HG03103 (cell line): ENCODE measurements at regions not wholly inside any gene's neighbourhood (a gene's known extent, or its start where the extent isn't known, plus 50 kb on each side); places are given as distances from the start of the nearest gene placed in this dataset.
"Not testable (repeated sequence)": the region's sequence is repeated elsewhere in the genome, so short reads cannot be mapped to it uniquely, and the experiment has no call there.

Experiments used
- ATAC-seq: cut with Tn5 transposase; IDR thresholded peaks from one replicate; pipeline ENCODE4 v1.9.1; 2021; ENCODE audit warnings: low read depth; ENCODE audit not compliant: unreplicated experiment

- no peak for ATAC-seq
These were observed 183.4 kb upstream of the MEIS1 start for GRCh38 chr2:66251573-66251972.

GRCh38 chr2:66249089-66249488 lies 185.8 kb upstream of the MEIS1 start:
- ATAC-seq: not testable (repeated sequence)

- ATAC-seq: not testable (repeated sequence)
These were observed 191.1 kb upstream of the MEIS1 start for GRCh38 chr2:66243809-66244208.

GRCh38 chr2:66242888-66243287 lies 192.0 kb upstream of the MEIS1 start:
- not testable (repeated sequence) for ATAC-seq

DNA sequence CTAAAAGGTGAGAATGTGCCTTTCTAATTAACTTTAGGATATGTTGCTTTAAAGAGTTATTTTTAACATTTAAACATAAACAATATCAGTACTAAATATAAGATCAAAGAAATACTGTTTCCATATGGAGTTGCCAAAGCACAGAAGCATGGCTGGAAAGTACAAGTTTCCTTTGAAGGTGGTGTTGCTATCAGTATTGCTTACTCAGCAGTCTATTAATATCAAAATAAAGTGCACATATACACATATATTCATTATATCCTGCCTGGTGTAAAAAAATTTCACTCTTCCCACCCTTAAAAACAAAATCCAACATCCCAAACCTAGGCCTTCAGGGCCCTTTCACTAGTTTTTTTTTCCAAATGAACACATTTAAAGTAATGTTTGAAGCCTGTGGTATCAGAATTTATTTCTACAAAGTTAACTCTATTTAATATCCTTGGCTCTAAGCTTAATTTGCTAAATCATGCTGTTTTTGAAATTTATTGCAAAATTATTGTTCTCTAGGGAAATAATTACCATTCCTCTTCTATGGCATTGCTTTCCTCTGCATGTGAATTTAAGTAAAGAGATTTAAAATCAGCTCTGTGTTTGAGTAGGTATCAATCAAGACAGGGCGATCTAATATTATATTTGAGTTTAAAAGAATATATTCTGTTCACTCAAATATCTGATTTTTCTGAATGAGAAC lies 192.7 kb upstream of the MEIS1 start:
- ATAC-seq: no peak

GRCh38 chr2:66240286-66240685 lies 194.6 kb upstream of the MEIS1 start:
- ATAC-seq: no peak

DNA sequence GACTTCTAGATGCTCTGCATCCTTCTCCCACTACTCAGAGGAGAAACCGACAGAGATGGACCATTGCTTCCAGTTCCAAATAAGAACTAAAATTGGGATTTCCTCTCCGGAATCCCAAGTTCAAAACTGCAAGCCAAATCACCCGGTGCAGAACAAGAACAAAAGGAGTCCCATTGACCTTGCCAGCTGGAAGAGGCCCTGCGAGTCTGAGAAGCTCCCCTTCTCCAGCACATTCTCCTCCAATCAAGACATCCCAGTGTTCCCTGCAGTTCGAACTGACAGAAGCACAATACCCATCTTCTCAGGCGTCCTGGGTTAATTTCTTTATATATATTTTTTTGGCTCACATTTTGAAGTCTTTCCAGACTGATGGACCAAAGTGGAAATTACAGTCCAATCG lies 195.3 kb upstream of the MEIS1 start:
- ATAC-seq: no peak

DNA sequence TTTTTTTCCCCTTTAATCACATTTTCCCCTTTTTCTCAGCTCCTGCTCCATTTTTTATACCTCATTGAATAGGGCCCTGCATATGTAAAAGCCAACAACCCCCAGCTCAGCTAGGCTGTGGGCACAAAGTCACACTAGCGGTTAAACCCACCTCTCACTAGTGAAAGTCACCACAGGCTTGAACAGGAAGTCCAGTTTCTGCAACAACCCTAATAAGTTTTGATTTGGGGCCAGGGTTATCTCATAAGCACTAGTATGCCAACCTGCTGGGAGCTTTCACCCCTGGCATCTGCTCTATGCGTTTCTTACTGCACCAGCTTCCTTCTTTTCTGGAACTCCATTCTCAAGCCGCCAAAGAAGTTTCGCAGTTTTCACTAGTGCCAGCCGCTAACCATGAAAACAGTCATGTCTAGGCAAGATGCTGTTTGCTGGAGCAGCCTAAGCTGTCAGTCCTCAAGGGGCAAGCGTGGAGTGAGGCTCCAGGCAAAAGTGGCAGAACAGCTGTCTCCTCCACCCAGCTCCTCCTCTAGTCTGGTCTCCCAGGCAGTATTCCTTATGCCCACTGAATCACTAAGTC lies 197.0 kb upstream of the MEIS1 start:
- no peak for ATAC-seq

DNA sequence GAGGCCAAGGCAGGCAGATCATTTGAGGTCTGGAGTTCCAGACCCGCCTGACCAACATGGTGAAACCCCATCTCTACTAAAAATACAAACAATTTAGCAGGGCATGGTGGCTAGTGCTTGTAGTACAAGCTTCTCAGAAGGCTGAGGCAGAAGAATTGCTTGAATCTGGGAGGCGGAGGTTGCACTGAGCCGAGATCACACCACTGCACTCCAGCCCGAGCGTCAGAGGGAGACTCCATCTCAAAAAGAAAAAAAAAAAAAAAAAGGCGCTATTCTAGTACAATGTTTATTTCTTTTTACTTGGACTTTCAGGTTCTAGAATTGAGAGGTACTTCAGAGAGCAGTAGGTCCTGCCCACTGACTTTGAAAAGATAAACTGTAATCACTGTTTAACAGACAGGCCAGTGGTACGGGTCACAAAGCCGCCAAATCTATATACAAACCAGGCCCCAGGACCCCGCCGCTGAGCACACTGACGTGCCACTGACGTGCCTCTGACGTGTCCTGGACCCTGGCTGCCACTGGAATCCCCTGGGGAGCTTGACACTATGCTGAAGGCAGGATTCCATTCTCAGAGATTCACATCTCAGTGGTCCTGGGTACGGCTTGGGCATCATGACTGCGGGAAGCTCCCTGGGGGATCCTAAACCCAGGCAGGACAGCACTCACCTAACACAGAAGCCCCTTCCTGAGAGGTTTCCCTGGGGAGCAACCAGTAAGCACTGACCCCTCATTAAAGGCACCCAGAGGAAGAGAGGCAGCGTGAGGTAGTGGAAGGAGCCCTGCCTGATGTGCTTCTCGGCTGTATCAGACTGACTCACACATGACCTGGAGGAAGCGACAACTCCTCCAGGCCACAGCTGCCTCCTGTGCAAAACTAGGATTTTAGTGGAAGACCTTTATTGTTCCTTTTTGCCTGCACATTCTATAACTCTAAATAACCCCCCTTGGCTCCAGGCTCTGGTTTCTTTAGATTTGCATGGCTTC lies 197.8 kb upstream of the MEIS1 start:
- ATAC-seq: no peak

DNA sequence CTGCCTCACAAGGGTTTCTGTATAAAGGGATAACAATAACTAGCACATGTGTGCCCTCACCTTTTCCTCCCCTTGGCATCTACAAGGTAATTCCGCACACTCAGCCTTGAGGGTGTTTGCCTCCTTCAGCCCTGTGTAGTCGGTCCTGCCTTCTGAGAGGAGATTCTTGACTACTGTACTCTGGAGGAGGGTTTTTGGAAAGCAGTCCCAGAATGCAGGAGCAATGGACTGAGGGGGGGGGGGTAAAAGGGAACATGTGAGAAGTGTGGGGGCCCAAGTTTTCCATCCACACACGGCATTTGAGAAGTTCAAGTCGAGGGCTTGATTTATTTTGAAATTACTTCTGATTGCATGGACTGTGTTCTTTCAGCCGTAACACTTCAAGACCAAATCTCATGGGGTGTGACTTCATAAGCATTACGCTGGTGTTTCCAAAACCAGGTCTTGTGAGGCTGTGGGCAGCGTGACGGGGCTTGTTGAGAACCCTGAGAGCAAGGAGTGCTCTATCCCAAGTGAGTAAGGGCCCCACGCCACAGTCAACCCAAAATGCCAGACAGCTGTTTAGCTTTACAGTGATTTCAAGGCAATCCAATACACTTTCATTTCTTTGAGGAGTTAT lies 198.7 kb upstream of the MEIS1 start:
- no peak for ATAC-seq

DNA sequence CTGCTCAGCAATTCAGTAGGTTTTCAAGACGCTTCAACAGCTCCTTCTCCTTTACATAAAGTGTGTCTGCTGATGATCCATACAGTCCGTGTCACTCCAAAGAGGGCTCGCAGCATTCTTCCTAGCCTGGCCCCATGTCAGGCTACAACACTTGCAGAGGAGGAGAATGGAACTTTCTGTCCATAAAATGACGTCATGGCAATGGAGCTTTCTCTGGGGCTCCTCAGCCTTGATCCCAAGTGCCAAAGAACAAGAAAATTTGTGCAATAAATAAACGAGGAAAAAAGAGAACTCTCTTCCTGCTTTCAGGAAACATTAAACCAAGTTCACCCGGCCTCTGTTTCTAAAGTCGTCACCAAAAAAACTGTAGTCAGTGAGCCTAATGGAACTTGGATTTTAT lies 199.5 kb upstream of the MEIS1 start:
- no peak for ATAC-seq

DNA sequence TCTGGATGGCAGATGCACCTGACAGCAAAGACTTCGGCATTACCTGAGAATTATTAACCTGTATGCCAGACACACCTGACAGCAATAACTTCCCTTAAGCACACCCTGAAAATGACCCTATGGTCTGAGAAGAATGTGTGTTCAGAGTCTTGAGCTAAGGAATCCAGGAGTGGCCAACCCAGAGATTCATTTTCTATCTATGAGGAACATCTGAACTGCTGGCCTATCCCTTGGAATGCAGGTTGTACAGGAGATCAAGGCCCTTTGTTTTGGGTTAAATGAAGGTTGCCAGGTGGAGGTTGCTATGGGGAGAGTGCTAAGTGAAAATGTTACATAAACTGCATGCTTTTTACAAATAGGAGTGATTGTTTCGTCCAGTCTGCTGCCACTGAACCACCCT lies 200.9 kb upstream of the MEIS1 start:
- no peak for ATAC-seq

DNA sequence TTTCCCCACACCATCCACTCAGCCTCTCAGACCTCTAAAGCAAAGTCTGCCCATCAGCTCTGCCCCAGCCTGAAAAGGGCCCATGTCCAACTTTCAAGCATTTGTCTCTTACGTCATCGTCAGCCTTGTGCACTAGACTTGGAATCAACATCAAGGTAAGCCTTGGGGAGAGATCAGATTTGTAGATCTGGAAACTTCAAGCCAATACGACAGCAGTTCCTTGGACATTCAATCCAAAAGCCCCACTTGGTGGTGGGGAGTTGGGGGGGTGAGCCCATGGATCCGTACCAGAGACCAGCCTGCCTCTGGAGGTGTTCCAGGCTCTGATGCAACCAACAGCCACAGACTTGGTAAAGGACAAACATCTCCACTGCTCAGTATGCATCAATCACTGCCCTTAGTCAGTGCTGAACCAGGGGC lies 206.8 kb upstream of the MEIS1 start:
- no peak for ATAC-seq

DNA sequence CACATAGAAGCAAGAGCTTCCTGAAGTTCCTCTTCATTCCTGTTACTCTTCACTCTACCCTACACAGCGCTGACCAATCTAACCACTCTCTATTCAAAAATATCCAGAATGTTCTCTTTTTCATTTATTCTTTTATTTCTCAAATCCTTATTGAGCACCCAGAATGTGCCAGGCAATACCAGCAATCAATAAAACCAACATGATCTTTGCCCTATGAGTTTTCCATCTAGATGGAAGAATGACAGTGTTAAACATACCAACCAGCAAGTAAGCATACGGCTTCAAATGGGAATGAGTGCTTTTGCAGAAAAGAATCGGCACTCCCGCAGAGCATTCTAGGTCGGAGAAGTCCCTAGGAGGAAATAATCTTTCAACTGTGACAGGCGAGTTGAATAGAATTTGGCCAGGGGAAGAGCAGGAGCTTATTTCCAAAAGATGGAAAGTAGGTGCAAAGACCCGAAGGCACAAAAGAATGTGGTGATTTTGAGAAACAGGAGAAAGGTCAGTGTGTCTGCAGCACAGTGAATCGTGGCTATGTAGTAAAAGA lies 217.8 kb upstream of the MEIS1 start:
- ATAC-seq: no peak

GRCh38 chr2:66212749-66213148 lies 222.2 kb upstream of the MEIS1 start:
- no peak for ATAC-seq

DNA sequence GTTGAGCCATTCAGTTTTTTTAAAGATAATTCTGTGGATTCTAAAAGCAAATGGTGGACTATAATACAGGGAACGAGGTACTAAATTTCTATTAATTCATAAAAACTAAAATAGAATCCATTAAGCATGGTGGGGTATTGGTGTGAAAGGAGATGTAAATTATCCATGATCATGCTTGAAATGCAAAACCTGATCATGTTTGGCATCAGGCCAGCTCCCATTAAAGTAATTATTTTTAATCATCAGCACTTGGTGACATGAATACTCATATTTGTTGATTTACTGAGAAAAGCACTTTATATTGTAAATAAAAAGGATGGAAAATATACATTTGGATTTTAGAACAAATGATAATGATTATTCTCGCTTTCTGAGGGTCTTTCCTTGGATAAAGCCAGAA lies 232.3 kb upstream of the MEIS1 start:
- ATAC-seq: no peak

GRCh38 chr2:66201242-66201641 lies 233.7 kb upstream of the MEIS1 start:
- ATAC-seq: no peak

DNA sequence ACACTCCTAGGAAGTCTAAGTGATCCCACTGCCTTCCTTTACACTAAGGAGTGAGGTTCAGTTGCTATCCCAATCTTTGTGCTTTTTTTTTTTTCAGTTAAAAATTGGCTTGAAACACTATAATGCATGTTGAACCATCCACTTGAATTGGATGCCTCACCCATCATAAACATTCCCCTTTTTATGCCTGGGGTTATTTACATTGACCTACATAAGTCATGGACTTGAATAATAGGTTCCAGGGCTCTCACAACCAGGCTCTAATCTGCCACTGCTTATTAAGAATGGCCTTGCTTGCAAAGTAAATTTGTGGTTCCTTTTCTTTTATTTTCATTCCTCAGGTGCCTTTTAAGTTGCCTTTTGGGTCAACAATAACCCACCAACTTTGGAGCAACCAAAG lies 236.1 kb upstream of the MEIS1 start:
- ATAC-seq: no peak

- ATAC-seq: no peak
These were observed 242.0 kb upstream of the MEIS1 start for GRCh38 chr2:66192888-66193287.

GRCh38 chr2:66191311-66191710 lies 243.6 kb upstream of the MEIS1 start:
- no peak for ATAC-seq

- no peak for ATAC-seq
These were observed 245.4 kb upstream of the MEIS1 start for GRCh38 chr2:66189553-66189952.
